Endothelial cell of umbilical vein (primary cell): ENCODE measurements at regions not wholly inside any gene's neighbourhood (a gene's known extent, or its start where the extent isn't known, plus 50 kb on each side); places are given as distances from the start of the nearest gene placed in this dataset.

Experiments
- BruUV-seq: library from RNA; stranded (reverse); fragments of 400-500 nt; replicated peaks from 2 replicates; lab custom pipeline; 2021; lab: Mats Ljungman, UMichigan
- CTCF ChIA-PET: fragments of 300-600, 350-600 bp; sonication (Branson Sonifier 250); formaldehyde crosslinking; loops from one replicate; lab custom pipeline; 2021; ENCODE audit warnings: antibody characterized with exemption, inconsistent platforms; lab: Charles Lee
- POLR2A ChIA-PET: fragments of 300-600, 350-600 bp; sonication (Branson Sonifier 250); formaldehyde crosslinking; loops from one replicate; lab custom pipeline; 2021; ENCODE audit warnings: antibody characterized with exemption, inconsistent platforms; lab: Charles Lee
- DNase-seq: peaks from one replicate; pipeline ENCODE4 v3.0.0-alpha.2; 2011; ENCODE audit warnings: low read depth, low spot score
- FAIRE-seq: peaks from 2 replicates; lab custom pipeline; 2011; peaks lifted over from hg19 to GRCh38; lab: Jason Lieb, UNC
- H2AFZ ChIP-seq: 2 replicates; pipeline ENCODE4 v1.6.0; 2012; ENCODE audit warnings: low read depth, low read length, control low read depth, inconsistent platforms
- H3K27ac ChIP-seq: 2 replicates; pipeline ENCODE4 v1.5.1; 2011; ENCODE audit warnings: low read depth, mild to moderate bottlenecking, control low read depth, low read length, moderate library complexity; ENCODE audit not compliant: insufficient read depth
- H3K27me3 ChIP-seq, 2 experiments: 2 replicates each; pipeline versions ENCODE4 v1.6.0 to v1.6.1; 2011; ENCODE audit warnings: low read length in 2 of 2, mixed read lengths in 1 of 2; ENCODE audit not compliant: control insufficient read depth in 2 of 2, insufficient read depth in 2 of 2
- H3K36me3 ChIP-seq, 2 experiments: 2 replicates in 1 of 2; 3 replicates in 1 of 2; pipeline ENCODE4 v1.5.1; 2011; ENCODE audit warnings: low read length in 2 of 2, mild to moderate bottlenecking in 1 of 2, moderate library complexity in 1 of 2; ENCODE audit not compliant: control insufficient read depth in 2 of 2, insufficient read depth in 2 of 2; ENCODE audit errors: extremely low read depth in 1 of 2
- H3K4me1 ChIP-seq: 3 replicates; pipeline ENCODE4 v1.5.1; 2011; ENCODE audit warnings: mild to moderate bottlenecking, low read length; ENCODE audit not compliant: control insufficient read depth, insufficient read depth; ENCODE audit errors: extremely low read depth
- H3K4me2 ChIP-seq: 2 replicates; pipeline ENCODE4 v1.6.1; 2011; ENCODE audit warnings: low read length, control low read depth, mixed read lengths; ENCODE audit not compliant: insufficient read depth
- H3K4me3 ChIP-seq, 3 experiments: fragments of 200-600 bp in 1 of 3; sonication (generic), shearing (Covaris generic) in 1 of 3; replicated peaks in 1 of 3; 2 replicates each; pipeline ENCODE4 v1.5.1; 2011 to 2016; ENCODE audit warnings: control low read depth in 3 of 3, low read length in 3 of 3, mild to moderate bottlenecking in 2 of 3, inconsistent platforms in 1 of 3, low read depth in 1 of 3, moderate library complexity in 1 of 3; ENCODE audit not compliant: insufficient read depth in 1 of 3
- H3K79me2 ChIP-seq: 2 replicates; pipeline ENCODE4 v1.6.0; 2012; ENCODE audit warnings: low read length, inconsistent platforms; ENCODE audit not compliant: control insufficient read depth, insufficient read depth
- H3K9ac ChIP-seq: replicated peaks from 2 replicates; pipeline ENCODE3; 2011; ENCODE audit warnings: low read length, control low read depth; ENCODE audit not compliant: insufficient read depth; ENCODE audit errors: extremely low read depth
- H3K9me1 ChIP-seq: replicated peaks from 3 replicates; pipeline ENCODE4 v1.6.0; 2011; ENCODE audit warnings: mild to moderate bottlenecking, low read length; ENCODE audit not compliant: control insufficient read depth, insufficient read depth; ENCODE audit errors: extremely low read depth
- H3K9me3 ChIP-seq: replicated peaks from 2 replicates; pipeline ENCODE4 v1.5.1; 2012; ENCODE audit warnings: low read length, inconsistent platforms; ENCODE audit not compliant: control insufficient read depth, insufficient read depth
- H4K20me1 ChIP-seq: replicated peaks from 2 replicates; pipeline ENCODE3; 2011; ENCODE audit warnings: mild to moderate bottlenecking, low read length; ENCODE audit not compliant: control insufficient read depth, insufficient read depth; ENCODE audit errors: extremely low read depth
- CTCF ChIP-seq, 2 donors: IDR thresholded peaks; 1 replicate in 1 of 2; 2 replicates in 1 of 2; pipeline ENCODE4 v1.5.1; 2011; ENCODE audit warnings: low read length in 2 of 2, mild to moderate bottlenecking in 2 of 2, moderate library complexity in 2 of 2, control low read depth in 1 of 2, inconsistent platforms in 1 of 2, low read depth in 1 of 2; ENCODE audit not compliant: insufficient read depth in 1 of 2; ENCODE audit errors: extremely low read depth in 1 of 2
- EZH2 ChIP-seq: IDR thresholded peaks from 2 replicates; pipeline ENCODE4 v1.6.1; 2012; ENCODE audit warnings: borderline replicate concordance, low read depth, mild to moderate bottlenecking, moderate library complexity, low read length, inconsistent platforms; ENCODE audit not compliant: severe bottlenecking
- FOS ChIP-seq: IDR thresholded peaks from 2 replicates; pipeline ENCODE4 v1.6.1; 2011; ENCODE audit warnings: mild to moderate bottlenecking, low read length, moderate library complexity, borderline replicate concordance; ENCODE audit not compliant: insufficient read depth
- GATA2 ChIP-seq: IDR thresholded peaks from 2 replicates; pipeline ENCODE4 v1.7.0; 2011; ENCODE audit warnings: low read depth, mild to moderate bottlenecking, moderate library complexity, mixed read lengths, low read length; ENCODE audit not compliant: insufficient read length, insufficient read depth
- JUN ChIP-seq: IDR thresholded peaks from 2 replicates; pipeline ENCODE4 v1.6.1; 2011; ENCODE audit warnings: borderline replicate concordance, low read depth; ENCODE audit not compliant: insufficient read length, insufficient read depth
- MAX ChIP-seq: IDR thresholded peaks from 2 replicates; pipeline ENCODE4 v1.6.1; 2011; ENCODE audit not compliant: insufficient read depth, insufficient read length
- MYC ChIP-seq: IDR thresholded peaks from one replicate; pipeline ENCODE4 v1.6.1; 2011; ENCODE audit warnings: mild to moderate bottlenecking, low read depth, low read length
- POLR2A ChIP-seq: IDR thresholded peaks from 2 replicates; pipeline ENCODE4 v1.6.1; 2012; ENCODE audit warnings: low read depth, mild to moderate bottlenecking, control low read depth, low read length
- POLR2AphosphoS5 ChIP-seq: IDR thresholded peaks from 2 replicates; pipeline ENCODE4 v1.6.1; 2012; ENCODE audit warnings: low read depth, mild to moderate bottlenecking, control low read depth, low read length, moderate library complexity; ENCODE audit not compliant: insufficient read depth
- dilution Hi-C: fragments of 300-500 bp; cut with MboI; formaldehyde crosslinking; loops from one replicate; pipeline ENCODE4 v1.15.0; 2019; ENCODE audit warnings: low sequenced_read_pairs; ENCODE audit not compliant: extremely low pct_ligation_motif_present
- intact Hi-C: fragments of 100-400 bp; cut with micrococcal nuclease; formaldehyde crosslinking; loops from one replicate; pipeline ENCODE4 v1.10.0; 2022

DNA sequence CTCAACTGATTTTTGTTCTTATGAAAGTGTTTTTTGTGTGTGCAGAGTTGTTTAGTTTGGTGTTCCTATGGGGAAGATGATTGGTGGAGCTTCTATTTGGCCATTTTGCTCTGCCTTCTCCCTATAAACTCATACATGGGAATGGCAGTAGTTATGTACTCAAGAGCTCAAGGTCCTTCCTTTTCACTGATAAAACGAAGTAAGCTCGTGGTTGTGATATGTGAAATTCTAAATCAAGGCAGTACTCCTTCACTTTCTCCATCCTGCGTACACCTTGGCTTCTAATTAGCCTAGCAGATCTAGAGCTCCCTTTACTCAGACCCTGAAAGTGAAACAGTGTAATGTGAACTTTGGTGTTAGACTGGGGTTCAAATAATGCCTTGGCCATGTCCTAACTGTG is 159.3 kb upstream of the TNC start:
- no TSS peak for BruUV-seq
- Histone ChIP-seq H3K9me1 (no peaks in the 10 kb centered on the region), H3K4me2 (no peak overlapping the region), H3K9ac (no peak overlapping the region), H4K20me1 (no peaks in the 10 kb centered on the region), H3K27me3 (no peaks in the 10 kb centered on the region), H3K36me3 (no peaks in the 10 kb centered on the region), H3K9me3 (no peaks in the 10 kb centered on the region), H3K4me3 (no peak overlapping the region), H3K79me2 (no peaks in the 10 kb centered on the region), H2AFZ (no peak overlapping the region), H3K4me1 (no peaks in the 10 kb centered on the region), H3K27ac (no peak overlapping the region)
- no peak for FAIRE-seq
- DNase-seq = no peak
- CTCF ChIA-PET = interaction anchor here (1.4 kb wide), 1 partner anchor 13 kb away, joined by 3 read pairs; no protein-coding TSS in a partner anchor
- intact Hi-C loops (no loop called here), dilution Hi-C loops (no loop called here)
- no peak for TF ChIP-seq GATA2
- no peak for TF ChIP-seq CTCF (IDR thresholded peaks at IDR 0.05; ENCODE audit: extremely low read depth in 1 of 2, insufficient read depth in 1 of 2, low read depth in 1 of 2, low read length in 2 of 2)
- TF ChIP-seq JUN = no peak
- no peak for TF ChIP-seq MAX
- TF ChIP-seq POLR2AphosphoS5 = no peak
- TF ChIP-seq POLR2A = no peak
- no peak for TF ChIP-seq FOS
- TF ChIP-seq MYC = no peak
- TF ChIP-seq EZH2 = no peak
- POLR2A ChIA-PET = no interaction called here
